HG03442 (cell line): ENCODE measurements at regions not wholly inside any gene's neighbourhood (a gene's known extent, or its start where the extent isn't known, plus 50 kb on each side); places are given as distances from the start of the nearest gene placed in this dataset.
"Not testable (repeated sequence)": the region's sequence is repeated elsewhere in the genome, so short reads cannot be mapped to it uniquely, and the experiment has no call there.

Experiments used
- ATAC-seq: cut with Tn5 transposase; IDR thresholded peaks from one replicate; pipeline ENCODE4 v1.9.1; 2021; ENCODE audit warnings: mild to moderate bottlenecking, moderate library complexity; ENCODE audit not compliant: unreplicated experiment

- no peak for ATAC-seq
Measured at GRCh38 chr2:21194147-21194546, 70.4 kb downstream of the TDRD15 start.

GRCh38 chr2:21194858-21195271 is 71.1 kb downstream of the TDRD15 start:
- no peak for ATAC-seq

- no peak for ATAC-seq
Measured at GRCh38 chr2:21195326-21195725, 71.6 kb downstream of the TDRD15 start.

GRCh38 chr2:21198637-21199036 is 74.9 kb downstream of the TDRD15 start:
- no peak for ATAC-seq

GRCh38 chr2:21203976-21204375 is 80.2 kb downstream of the TDRD15 start:
- no peak for ATAC-seq

- not testable (repeated sequence) for ATAC-seq
Measured at GRCh38 chr2:21214085-21214484, 90.3 kb downstream of the TDRD15 start.

GRCh38 chr2:21217442-21217841 is 93.7 kb downstream of the TDRD15 start:
- no peak for ATAC-seq

GRCh38 chr2:21220930-21221329 is 97.2 kb downstream of the TDRD15 start:
- no peak for ATAC-seq

- no peak for ATAC-seq
Measured at GRCh38 chr2:21223618-21224017, 99.8 kb downstream of the TDRD15 start.

- no peak for ATAC-seq
Measured at GRCh38 chr2:21228041-21228895, 104.5 kb downstream of the TDRD15 start.

- no peak for ATAC-seq
Measured at GRCh38 chr2:21229302-21229701, 105.5 kb downstream of the TDRD15 start.

GRCh38 chr2:21230140-21230539 is 106.4 kb downstream of the TDRD15 start:
- ATAC-seq = no peak

GRCh38 chr2:21231985-21232384 is 108.2 kb downstream of the TDRD15 start:
- ATAC-seq = no peak

GRCh38 chr2:21233194-21233593 is 109.4 kb downstream of the TDRD15 start:
- no peak for ATAC-seq

- ATAC-seq = no peak
Measured at GRCh38 chr2:21234001-21234400, 110.2 kb downstream of the TDRD15 start.

GRCh38 chr2:21234464-21235120 is 110.8 kb downstream of the TDRD15 start:
- ATAC-seq = no peak

GRCh38 chr2:21239749-21240148 is 116.0 kb downstream of the TDRD15 start:
- ATAC-seq = not testable (repeated sequence)

- ATAC-seq = no peak
Measured at GRCh38 chr2:21244161-21244560, 120.4 kb downstream of the TDRD15 start.

GRCh38 chr2:21245565-21245964 is 121.8 kb downstream of the TDRD15 start:
- no peak for ATAC-seq

GRCh38 chr2:21249367-21249766 is 125.6 kb downstream of the TDRD15 start:
- ATAC-seq = no peak

GRCh38 chr2:21250673-21251072 is 126.9 kb downstream of the TDRD15 start:
- ATAC-seq = no peak
